Bone marrow (tissue), 2 donors: ENCODE measurements at regions not wholly inside any gene's neighbourhood (a gene's known extent, or its start where the extent isn't known, plus 50 kb on each side); places are given as distances from the start of the nearest gene placed in this dataset.
"Not testable (repeated sequence)": the region's sequence is repeated elsewhere in the genome, so short reads cannot be mapped to it uniquely, and the experiment has no call there.

ENCODE experiments used
- DNase-seq, 2 donors: peaks; one replicate each; lab custom pipeline; 2025; lab: John Stamatoyannopoulos, UW

DNA sequence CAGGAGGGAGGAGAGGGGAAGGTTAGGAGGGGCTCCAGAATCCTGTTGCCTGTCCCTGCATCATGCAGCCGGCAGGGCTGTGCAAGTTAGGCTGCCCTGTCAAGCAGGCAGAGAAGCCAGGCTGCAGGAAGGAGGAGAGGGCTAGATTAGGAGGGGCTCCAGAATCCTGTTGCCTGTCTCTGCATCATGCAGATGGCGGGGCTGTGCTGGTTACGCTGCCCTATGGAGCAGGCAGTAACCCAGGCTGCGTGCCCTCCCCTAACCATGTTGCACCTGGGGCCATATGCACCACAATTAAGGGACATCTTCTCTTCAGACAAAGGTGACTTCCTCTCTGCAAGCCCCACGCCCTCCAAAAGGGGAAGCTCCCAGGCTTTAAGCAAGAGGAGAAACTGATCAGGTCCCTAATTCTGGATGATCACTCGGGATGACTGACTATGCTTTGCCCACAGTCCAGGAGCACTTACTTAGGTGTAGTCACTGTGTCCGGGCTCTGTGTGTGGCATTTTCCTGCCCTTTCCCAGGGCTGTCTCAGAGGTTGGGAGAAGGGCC, 457.4 kb downstream of the SETD4 start:
- DNase-seq: no peak

DNA sequence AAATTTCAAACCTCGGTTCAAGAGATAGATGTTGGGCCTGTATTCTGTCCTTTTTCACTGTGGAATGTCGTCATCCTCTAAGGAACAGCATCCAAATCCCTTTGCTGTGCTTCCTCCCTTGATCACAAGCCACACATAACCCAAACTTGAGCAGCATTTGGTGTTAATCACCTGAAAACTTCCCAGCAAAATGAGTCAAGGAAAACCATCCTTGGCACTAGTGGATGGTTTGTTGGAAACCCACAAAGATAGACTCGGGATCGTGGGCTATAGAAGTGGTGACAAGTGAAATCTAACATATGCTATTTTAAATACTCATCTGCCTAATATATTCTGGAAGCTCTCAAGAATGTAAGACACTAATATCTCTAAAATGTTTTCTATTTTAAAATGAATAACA, 459.1 kb downstream of the SETD4 start:
- DNase-seq: no peak

DNA sequence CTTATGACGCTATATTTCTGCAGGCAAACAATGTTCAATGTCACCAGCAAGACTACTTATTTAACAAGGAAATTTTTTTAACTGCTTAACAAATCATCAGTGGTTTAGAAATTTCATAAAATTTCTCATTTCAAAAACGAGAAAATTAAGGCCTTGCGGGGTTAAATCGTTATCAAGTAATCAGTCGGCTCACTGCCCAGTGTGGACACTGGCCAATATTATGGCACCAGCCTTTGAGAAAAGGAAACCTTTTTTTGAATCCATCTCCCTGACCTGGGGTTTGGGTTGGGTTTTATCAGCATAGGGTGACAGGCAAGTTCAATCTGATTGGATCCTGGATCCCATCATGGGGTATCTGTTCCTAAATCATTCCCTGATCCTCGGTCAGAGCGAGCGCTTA, 461.2 kb downstream of the SETD4 start:
- no peak for DNase-seq

DNA sequence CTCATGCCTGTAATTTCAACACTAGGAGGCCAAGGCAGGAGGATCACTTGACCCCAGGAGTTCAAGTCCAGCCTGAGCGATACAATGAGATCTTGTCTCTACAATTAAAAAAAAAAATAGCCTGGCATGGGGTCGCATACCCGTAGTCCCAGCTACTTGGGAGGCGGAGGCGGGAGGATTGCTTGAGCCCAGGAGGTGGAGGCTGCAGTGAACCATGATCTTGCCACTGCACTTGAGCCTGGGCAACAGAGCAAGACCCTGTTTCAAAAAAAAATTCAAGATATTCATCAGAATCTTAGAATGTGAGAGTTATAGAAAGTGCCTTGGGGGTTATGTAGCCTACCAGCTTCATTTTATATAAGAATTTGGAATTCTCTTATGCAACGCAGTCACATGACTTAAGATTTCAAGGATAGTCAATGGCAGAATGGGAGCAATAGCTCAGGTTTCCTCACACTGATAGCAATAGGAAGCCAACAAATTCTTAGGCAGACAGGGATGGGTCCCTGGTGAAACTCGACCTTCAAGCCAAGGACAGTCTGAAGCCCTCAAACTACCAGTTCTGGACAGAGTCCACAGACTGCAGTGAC, 462.5 kb downstream of the SETD4 start:
- no peak for DNase-seq

DNA sequence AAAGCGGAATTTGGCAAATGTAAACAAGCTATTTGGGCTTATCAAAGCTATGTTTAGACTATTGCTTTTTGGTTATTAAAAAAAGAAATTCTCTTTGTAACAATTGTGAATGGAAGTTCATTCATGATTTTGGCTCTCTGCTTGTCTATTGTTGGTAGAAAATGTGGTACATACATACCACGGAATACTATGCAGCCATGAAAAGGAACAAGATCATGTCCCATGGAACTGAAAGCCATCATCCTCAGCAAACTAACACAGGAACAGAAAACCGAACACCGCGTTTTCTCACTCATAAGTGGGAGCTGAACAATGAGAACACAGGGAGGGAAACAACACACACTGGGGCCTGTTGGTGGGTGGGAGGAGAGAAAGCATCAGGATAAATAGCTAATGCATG, 465.4 kb downstream of the SETD4 start:
- DNase-seq: no peak

DNA sequence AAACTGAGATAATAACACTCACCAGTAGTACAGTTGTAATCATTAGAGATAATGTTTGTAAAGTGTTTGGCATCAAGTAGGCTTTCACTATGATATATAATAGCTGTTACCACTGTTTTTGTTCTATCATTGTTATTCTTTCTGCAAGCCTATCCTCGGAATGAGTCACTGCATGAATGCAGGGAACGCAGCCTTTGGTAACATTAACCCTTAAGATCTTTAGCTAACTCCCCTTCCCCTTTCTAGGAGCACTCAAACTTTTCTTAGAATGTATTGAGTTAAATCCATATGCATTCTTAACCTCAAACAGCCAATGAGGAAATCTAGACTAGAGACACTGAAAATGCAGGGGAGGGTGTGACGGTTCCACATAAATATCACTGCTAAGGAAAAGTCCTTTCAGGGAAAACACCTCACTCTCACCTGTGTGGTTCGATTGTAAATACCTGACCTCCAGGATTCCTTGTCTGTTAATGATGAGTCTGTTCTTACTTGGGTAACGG, 467.3 kb downstream of the SETD4 start:
- DNase-seq: peak in 1 of 2 donors; percentile 79

DNA sequence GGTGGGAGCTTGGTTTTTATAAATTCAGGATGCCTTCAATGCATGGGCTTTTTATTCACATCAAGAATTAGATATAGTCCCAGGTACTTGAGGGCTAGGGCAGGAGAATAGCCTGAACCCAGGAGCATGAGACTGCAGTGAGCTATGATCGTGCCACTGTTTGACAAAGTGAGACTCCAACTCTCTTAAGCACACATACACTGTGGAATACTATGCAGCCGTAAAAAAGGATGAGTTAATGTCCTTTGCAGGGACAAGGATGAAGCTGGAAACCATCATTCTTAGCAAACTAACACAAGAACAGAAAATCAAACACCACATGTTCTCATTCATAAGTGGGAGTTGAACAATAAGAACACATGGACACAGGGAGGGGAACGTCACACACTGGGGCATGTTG, 470.0 kb downstream of the SETD4 start:
- DNase-seq: not testable (repeated sequence)

DNA sequence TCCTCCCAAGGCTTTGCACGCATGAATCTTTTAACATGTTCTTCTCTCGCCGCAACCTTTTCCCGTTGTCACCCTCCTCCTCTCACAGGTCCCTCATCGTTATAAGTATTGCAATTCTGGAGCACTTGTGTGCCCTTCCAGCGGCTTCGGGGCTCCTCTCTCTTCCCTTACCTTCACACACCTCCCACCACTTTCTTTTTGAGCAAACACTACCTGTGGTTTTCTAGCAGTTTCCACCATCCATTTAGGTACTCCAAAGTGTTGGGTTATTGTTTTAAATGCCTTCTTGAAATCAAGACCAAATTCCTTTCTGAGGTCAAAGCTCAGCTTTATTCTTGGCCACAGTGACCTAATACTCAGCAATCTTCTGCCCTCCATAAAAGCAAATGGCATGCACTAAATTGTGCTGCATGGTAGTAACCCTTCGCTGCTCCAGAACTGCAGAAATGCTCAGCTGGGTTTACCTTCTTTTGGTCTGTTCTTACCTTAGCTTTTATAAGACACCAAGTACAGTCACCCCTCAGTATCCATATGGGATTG, 472.4 kb downstream of the SETD4 start:
- no peak for DNase-seq

DNA sequence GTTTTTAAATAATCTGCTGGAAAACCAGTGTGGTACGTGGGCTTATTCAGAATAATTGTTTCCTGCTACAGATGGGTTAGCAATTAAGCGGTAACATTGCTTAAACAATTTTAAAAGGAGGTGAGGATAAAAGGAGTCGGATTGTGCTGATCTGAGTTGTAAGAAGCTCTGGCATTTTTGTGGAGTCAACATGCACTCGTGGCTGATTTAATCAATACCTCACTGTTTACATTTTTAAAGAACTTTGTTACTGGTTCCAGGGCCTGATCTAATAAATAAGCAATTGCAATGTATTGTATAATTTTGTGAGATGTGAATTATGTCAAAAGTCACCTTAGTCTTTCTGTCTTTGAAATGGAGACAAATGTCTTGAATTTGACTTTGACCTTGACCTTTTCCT, 474.0 kb downstream of the SETD4 start:
- DNase-seq: no peak

DNA sequence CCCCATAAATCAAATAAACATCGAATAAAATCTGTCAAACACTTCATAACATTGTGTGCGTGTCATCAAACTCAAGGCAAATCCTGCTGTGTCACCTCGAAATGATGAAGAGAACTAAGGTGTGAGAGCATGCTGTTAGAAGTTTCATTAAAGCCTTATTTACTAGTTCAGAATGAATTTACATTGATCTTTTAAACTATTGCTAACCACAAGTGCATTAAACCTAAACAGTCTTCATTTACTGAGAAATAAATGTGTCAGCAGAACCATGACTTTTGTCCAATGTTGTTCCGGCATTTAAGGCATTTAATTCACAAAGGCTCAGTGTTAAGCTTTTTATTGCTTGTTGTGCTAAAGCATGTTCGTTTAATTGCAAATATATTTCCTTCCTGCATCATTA, 474.4 kb downstream of the SETD4 start:
- DNase-seq: no peak

DNA sequence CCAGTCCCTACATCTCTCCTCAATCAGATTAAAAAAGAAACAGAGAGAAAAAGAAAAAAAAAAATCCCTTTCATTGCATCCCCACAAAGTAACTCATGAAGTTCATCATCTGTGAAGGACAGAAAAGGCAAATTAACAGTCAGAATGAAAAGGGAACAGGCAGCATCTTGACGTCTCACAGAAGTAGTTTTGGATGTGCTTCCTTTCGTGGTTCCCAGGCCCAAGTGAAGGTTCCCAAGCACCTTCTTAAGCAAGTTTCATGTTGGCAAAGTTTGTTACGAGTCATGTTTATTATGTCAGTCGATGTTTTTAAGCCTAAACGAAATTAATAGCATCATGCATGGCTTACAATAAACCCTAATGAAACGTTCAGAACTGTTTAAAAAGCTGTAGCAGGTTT, 475.2 kb downstream of the SETD4 start:
- DNase-seq: peak in 1 of 2 donors; percentile 25

DNA sequence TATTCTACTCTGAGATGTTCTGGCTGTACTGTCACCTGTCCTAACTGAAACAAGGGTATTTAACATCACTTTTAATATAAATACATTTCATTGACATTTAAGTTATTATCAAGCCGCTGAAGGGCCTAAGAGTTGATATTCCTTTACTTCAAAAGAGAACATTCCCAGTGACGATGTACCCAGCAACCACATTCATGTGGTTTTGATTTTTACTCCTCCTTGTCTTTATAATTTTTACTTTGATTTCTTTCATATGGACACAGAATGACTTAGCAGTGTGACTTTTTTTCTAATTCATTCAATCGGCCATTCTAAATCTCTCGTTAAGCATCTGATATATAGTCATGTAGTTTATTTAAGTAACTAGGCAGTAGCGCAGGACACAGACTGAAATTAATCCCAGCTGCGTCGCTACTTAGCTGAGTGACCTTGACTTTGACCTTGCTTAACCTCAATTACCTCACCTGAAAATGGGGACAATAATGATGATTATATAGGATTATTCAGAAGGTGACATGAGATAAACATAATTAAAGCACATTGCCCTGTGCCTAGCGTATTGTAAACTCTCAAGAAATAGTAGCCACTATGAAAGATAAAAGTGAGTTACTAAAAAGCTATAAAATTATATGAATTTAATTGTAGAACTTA, 476.6 kb downstream of the SETD4 start:
- DNase-seq: no peak

DNA sequence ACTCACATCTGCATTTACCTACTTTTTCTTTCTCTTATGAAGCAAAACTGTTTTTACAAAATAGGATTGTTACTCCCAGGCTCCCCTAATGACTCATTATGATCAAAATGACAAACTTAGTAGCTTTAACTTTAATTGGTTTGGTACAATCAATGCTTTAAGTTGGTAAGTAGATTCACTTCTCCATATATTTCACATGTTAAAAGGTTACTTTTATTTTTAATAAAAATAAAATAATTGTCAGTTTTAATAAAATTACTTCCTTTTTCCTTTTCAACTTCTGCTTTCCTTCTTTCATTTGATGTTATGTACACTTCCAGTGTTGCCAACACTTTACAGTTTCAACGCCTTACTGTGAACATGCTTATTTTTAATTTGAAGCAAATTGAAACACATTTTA, 477.6 kb downstream of the SETD4 start:
- peak in 1 of 2 donors; percentile 23 for DNase-seq

DNA sequence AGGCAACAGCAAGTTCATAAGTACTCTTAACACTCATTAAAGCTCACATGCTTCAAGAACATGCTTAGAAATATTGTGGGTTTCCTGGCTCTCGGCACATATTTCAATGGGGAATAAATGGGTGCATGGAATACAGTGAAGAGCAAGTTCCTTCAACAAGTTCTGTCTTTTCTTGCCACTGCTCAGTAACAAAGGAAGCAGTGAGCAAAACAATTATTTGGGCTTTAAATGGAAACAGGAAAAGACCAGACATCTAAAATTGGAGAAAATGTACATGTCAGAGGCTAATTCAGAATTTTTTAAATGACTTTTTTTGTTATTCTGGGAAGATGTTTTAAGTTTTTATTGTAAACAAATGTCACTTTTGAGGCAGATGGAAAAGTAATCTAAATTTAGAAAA, 478.7 kb downstream of the SETD4 start:
- no peak for DNase-seq

DNA sequence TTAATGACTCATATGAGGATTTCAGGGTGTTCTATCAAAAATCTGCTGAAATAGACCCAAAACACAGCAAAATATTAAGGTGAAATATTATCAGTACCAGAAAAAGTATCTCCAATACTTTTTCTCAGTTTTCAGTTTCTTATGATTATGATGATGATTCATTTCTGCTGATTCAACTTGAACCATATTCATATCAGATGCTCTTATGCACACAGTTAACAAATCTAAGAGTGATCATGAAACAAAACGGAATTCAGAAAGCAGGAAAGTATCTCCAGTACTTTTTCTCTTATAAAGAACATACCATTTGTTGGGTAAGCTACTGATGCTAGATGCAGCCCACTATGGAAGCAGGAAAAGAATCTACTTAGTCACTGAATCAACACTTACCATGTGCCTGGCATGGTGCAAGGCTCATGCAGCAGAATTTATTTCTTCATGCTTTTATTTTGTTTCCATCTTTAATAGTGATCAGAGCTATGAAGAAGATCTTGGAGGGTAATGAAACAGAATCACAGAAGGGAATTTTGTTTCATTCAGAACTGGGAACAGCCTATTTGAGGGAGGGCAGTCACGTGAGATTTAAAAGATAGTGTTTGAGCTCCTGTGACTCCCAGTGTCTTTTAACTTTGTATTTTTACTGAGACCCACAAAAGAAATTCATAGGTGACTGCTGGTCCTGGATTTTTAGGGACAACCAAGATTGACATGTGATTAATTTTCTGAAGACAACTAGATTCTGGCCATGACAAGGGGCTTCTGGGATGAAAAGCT, 480.6 kb downstream of the SETD4 start:
- no peak for DNase-seq

DNA sequence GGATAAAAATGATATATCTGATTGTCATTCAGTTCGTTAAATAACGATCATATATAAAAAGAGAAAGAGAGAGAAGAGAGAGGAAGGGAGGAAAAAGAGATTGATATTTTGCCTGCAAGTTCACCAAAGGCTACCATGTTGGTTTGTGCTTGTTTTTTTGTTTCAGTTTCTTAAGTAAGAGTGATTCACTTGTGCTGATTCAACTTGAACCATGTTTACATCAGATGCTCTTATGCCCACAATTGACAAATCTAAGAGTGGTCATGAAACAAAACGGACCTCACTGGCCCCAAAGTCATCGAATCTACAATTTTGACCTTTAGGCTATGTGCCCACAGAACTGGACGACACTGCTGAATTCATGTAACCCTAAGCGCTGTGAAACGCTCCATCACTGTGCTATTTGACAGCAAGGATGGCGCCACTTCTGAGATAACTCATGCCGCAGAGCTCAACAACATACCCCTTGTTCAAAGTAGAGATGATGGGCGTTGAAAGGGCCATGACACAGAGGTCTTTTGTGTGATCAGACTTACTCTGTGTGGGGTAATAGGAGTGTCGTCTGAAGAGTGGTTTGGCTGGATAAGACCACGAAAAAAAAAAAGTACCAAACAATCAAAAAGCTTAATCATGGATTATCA, 481.4 kb downstream of the SETD4 start:
- no peak for DNase-seq

DNA sequence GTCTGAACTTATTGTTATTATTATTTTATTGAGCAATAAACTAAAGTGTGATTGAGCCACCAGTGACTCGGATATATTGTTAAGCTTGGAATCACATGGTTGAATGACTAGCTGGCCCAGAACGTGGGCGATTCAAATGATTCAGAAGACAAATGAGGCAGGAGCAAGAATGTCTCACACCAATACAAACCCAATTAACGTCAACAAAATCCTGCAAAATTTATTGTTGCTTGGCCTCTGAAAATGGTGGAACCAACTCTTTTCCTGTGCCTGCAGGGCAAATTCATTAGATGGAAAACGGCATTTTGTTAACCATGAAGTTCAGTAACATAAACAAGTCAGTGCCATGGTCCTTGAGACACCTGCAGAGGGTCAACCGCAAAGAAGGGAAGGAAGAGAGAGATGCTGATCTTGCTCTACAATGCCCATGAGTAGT, 482.0 kb downstream of the SETD4 start:
- no peak for DNase-seq

DNA sequence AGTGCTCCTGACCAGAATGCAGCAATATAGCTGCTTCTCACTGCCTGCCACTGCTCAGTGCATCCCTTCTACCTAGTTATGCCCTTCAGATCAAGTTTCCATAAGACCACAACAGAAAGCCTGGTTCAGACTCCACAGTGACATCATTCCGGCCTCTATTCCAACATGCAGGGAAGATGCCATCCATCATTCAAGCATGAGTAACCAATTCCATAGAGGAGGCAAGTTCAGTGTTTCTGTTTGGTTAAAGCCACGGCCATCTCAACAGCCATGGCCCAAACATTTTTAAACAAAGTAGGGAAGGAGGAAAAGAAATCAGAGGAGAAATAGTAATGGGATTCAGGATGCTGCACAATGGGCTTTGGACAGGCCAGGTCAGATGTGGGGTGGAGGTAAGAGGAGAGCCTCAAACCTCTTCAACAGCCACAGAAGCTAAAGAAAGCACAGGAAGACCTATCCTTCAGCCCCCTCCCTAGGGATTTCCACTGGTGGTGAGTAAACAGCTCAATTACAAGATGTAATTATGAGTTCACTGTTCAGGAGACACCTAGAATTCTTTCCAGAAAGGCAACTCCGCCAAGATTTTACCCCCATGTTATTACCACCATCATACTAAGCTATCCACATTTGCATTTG, 484.9 kb downstream of the SETD4 start:
- DNase-seq: no peak

DNA sequence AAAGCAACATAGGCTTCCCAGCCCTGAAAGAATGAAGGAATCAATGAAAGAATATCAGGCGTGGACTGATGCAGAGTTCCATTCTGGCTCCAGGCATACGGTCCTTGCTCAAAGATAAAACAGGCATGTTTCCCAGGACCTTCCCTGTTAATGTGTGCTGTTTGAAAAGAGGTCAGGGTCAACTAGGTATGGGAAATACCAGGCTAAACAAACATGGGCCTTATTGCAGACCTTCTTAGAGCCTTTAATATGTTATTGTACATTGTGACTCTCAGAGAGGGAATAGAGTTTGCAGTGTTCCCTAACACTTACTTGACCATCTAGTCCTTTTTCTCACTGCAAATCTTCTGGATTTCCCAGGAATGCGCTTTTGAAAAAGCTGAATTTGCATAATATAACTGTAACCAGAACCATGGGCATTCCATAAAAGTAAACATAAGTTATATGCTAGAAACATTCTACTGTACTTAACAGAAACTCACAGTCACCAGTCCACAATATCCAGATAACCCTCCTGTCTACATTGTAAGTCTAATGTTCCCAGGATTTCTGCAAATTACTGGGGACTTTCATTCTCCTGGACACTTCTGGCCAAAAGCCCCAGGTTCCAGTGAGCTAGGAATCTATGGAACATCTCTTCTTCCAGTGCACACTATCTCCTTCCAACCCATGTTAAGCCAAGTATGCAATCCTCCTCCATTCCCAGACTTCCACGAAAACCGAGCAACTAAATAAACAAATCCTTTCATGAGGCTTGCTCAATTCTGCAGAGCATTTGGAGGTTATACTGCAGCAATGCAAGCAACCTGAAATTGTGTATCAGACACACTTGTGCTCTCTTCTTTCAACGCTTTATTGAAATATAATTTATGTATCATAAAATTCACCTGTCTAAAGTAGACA, 486.6 kb downstream of the SETD4 start:
- DNase-seq: no peak

DNA sequence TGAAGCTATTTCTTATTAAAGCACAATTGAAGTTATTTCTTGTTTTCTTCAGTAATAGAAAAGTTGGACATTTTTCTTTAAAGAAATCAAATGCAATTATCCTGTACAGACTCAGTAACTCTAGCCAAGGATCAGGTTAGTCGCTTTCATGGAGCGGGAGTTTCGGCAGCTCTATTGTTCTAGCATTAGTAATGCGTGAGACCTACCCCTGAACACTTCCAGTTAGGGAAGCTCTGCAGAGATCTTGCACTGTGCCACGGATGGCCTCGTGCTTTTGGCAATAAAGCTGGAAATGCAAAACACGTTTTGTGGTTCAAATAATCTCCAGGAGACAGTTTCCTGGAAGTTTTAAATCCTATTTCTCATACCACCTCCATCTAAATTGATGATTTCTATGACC, 488.4 kb downstream of the SETD4 start:
- no peak for DNase-seq

DNA sequence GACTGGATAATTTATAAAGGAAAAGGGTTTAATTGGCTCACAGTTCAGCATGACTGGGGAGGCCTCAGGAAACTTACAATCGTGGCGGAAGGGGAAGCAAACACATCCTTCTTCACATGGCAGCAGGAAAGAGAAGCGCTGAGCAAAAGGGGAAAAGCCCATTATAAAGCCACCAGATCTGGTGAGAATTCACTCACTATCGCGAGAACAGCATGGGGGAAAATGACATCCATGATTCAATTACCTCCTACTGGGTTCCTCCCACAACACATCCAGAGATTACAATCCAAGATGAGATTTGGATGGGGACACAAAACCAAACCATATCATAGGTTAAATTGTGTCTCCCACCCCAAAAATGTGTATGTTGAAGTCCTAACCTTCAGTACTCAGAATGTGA, 491.7 kb downstream of the SETD4 start:
- DNase-seq: no peak
